Endometrium (tissue), 2 donors: ENCODE measurements at regions not wholly inside any gene's neighbourhood (a gene's known extent, or its start where the extent isn't known, plus 50 kb on each side); places are given as distances from the start of the nearest gene placed in this dataset.
"Not testable (repeated sequence)": the region's sequence is repeated elsewhere in the genome, so short reads cannot be mapped to it uniquely, and the experiment has no call there.

Experiments used
- FAIRE-seq: peaks from 2 replicates; lab custom pipeline; 2012; peaks lifted over from hg19 to GRCh38; lab: Jason Lieb, UNC
- donor health status: control.
- donor health status: control.

GRCh38 chr2:234694244-234695013 is 197.5 kb upstream of the ARL4C start:
- FAIRE-seq: no peak

GRCh38 chr2:234693681-234694190 is 196.9 kb upstream of the ARL4C start:
- FAIRE-seq: not testable (repeated sequence)

DNA sequence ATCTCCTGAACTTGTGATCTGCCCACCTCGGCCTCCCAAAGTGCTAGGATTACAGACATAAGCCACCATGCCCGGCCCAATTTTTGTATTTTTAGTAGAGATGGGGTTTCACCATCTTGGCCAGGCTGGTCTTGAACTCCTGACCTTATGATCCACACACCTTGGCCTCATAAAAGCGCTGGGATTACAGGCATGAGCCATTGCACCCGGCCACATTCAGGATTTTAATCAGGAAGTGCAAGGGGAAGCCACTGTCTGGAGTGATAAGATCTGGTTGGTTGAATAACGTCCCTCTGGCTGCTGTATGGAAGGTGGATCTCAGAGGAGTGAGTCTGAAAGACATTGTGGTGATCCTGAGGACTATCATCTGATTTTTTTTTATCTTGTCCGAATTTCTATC is 196.3 kb upstream of the ARL4C start:
- not testable (repeated sequence) for FAIRE-seq

- FAIRE-seq: no peak
Measured at GRCh38 chr2:234691968-234692955, 195.4 kb upstream of the ARL4C start.

DNA sequence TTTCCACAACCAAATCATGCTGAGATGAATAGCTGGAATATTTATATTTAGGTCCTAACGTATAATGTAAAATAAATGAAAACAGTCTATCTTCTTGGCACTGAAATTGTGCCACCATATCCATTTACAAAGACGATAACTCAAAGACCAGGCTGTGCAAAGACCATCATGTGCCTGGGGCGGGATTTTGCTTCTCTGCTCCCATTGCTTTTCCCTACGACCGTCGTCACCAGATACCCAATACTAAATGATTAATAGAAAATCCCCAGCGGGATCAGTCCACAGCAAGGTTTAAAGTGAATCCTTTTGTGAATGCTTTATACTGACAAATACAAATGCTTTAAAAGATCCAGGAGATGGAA is 194.3 kb upstream of the ARL4C start:
- FAIRE-seq: no peak

DNA sequence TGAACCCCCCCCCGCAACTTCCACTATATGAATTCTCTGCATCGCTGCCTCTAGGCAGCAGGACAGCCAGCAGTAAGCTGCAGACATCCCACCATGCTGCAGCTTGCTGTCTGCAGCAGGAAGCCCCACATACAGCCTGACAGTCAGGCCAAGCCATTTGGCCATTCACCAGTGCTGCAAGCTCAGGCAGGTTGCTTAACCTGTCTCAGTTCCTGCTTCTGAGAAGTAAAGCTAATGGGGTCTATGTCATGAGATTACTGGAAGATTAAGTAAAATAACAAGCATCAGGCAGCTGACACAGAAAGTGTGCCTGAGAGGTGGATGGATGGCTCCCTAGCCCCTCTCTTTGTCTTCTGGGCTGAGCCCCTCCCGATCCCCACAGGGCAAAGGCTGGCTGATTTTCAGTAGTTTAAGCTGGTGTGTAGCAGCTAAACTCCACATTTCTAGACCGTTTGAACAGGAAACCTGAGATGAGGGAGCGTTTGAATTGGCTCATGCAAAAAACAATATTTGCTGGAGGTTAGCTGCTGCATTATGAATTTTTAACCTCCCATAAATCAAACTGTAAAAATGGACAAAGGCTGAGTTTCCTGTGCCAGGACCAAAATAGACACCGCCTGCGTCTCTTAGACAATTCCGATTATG is 193.8 kb upstream of the ARL4C start:
- no peak for FAIRE-seq

DNA sequence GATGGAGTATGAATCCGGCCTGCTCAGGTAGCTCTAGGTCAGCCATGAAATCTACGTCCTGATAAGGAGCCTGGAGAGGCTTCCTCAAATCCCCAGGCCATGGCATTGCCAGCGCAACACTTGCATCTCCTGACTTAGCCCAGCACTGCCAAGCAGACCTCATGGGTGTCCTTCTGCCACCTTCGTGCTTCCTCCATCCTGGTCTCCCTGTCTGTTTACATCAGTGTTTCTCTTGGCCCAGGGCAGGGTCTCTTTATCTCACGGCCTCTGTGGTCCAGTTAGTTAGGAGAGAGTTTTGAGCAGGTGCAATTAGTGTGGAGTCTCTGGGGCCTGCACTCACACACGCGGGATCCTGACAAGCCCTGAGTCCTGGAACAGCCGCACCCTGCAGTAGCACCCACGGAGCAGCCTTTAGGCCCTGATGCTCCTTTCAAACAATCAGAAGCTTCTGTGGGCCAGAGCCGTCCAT is 193.1 kb upstream of the ARL4C start:
- no peak for FAIRE-seq

GRCh38 chr2:234687718-234688475 is 191.0 kb upstream of the ARL4C start:
- FAIRE-seq: no peak

GRCh38 chr2:234686088-234686890 is 189.4 kb upstream of the ARL4C start:
- no peak for FAIRE-seq

GRCh38 chr2:234684466-234684865 is 187.6 kb upstream of the ARL4C start:
- no peak for FAIRE-seq

- FAIRE-seq: no peak
Measured at GRCh38 chr2:234683950-234684349, 187.1 kb upstream of the ARL4C start.

DNA sequence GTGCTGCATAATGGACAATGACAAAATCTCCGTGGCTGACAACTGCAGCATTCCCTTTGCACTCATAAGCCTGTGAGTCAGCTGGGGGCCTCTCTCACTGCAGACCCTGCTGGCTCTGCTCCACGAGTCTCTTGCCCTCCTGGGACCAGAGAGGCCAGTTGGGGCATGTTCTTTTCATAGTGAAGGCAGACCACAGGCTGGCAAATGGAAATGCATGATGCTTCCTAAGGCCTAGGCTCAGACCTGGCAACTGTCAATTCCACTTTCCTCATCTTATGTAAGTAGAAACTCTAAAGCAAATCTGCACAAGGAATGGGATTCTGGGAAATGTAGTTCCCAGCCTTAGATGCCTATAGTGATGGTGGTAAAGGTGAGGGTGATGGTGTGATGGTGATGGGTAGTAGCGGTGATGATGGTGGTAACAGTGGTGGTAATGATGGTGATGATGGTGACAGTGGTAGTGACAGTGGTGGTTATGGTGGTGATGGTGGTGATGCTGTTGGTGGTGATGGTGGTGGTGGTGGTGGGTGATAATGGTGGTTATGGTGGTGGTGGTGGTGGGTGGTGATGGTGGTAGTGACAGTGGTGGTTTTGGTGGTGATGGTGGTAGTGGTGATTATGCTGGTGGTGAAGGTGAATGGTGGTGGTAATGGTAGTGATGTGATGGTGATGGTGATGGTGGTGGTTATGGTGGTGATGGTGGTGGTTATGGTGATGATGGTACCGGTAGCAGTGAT is 185.8 kb upstream of the ARL4C start:
- no peak for FAIRE-seq

GRCh38 chr2:234680688-234681619 is 184.1 kb upstream of the ARL4C start:
- no peak for FAIRE-seq

GRCh38 chr2:234679741-234680687 is 183.1 kb upstream of the ARL4C start:
- peak; percentile 87 for FAIRE-seq

- FAIRE-seq: no peak
Measured at GRCh38 chr2:234679301-234679740, 182.4 kb upstream of the ARL4C start.

DNA sequence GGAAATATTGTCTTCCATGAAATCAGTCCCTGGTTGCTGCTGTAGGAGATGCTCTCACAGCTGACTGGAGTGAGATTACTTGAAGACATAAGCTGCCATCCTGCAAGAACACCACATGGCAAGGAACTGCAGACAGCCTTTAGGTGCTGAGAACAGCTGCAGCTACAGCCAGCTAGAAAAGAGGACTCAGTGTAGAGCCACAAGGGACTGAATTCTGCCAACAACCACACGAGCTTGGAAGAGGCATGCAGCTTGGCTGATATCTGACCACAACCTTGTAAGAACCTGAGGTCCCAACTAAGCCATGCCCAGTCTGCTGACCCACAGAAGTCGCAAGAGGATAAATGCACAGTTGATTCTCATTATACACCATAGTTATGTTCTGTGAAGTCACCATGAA is 181.8 kb upstream of the ARL4C start:
- no peak for FAIRE-seq

DNA sequence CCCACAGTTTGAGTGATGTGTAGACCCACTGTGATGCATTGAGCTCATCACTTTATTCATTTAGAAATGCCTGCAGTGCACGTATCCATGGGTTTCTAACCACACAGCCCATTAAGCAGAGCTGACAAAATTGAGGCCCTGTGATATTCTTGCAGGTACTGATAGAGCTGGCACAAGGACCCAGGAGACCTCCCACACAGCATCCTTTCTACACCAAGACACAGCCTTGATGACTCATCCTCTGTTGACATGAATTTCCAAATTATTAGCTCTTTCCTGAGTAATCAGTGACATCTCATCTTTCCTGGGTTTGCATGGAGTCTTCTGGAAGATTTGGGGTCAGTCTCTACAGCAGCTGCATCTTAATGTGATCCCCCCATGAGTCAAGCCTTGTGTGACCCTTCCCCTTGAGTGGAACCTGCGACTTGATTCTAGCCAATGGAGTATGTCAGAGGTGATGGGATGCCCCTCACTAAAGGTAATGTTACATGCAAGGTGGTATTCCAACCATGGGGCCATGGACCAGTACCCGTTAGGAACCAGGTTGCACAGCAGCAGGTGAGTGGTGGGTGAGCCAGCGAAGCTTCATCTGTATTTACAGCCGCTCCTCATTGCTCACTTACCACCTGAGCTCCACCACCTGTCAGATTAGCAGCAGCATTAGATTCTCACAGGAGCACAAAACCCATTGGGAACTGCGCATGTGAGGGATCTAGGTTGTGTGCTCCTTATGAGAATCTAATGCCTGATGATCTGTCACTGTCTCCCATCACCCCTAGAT is 181.1 kb upstream of the ARL4C start:
- no peak for FAIRE-seq
